Ectodermal cell (in vitro differentiated cells): ENCODE measurements at regions not wholly inside any gene's neighbourhood (a gene's known extent, or its start where the extent isn't known, plus 50 kb on each side); places are given as distances from the start of the nearest gene placed in this dataset.
"Not testable (repeated sequence)": the region's sequence is repeated elsewhere in the genome, so short reads cannot be mapped to it uniquely, and the experiment has no call there.

Experiments used
- H3K27ac ChIP-seq: 2 replicates; pipeline ENCODE4 v1.7.0; 2013; ENCODE audit warnings: mild to moderate bottlenecking, low read depth, low read length; ENCODE audit not compliant: insufficient read depth, poor library complexity, severe bottlenecking
- H3K27me3 ChIP-seq: 2 replicates; pipeline ENCODE4 v1.7.0; 2013; ENCODE audit warnings: mild to moderate bottlenecking, low read length; ENCODE audit not compliant: insufficient read depth, control insufficient read depth, poor library complexity, severe bottlenecking
- H3K36me3 ChIP-seq: one replicate; pipeline ENCODE4 v1.7.0; 2013; ENCODE audit warnings: low read length; ENCODE audit not compliant: control insufficient read depth, insufficient read depth
- H3K4me1 ChIP-seq: one replicate; pipeline ENCODE4 v1.7.0; 2013; ENCODE audit warnings: low read length; ENCODE audit not compliant: control insufficient read depth, insufficient read depth
- H3K4me3 ChIP-seq: 2 replicates; pipeline ENCODE4 v1.7.0; 2013; ENCODE audit warnings: low read depth, low read length, control low read depth; ENCODE audit not compliant: insufficient read depth
- H3K9me3 ChIP-seq: 2 replicates; pipeline ENCODE4 v1.7.0; 2013; ENCODE audit warnings: mild to moderate bottlenecking, low read length, moderate library complexity; ENCODE audit not compliant: control insufficient read depth
- WGBS, 2 experiments: methylation state at CpG; one replicate each; pipeline ENCODE4 v1.1.7; 2013; ENCODE audit warnings: missing lambda C conversion rate in 2 of 2; 5-methylcytosine and 5-hydroxymethylcytosine counted together

DNA sequence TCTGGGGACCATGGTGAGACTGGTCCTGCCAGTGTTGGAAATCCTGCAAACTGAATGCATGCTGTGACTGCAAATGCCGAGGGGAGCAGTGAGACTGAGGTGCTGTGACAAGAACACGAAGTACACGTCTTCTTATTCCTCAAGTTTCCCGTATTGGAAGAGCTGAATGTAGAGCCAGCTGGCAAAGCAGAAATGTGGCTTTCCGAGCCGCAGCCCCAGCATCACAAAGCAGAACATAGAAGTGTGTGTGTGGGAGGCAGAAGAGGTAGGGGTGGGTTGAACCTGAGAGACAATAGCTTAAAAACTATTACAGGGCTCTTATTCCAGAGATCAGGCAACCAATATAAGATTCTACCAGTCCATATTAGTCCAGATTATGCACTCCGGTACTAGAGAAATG is 98.8 kb downstream of the CARTPT start:
- Histone ChIP-seq H3K36me3 (no peaks in the 10 kb centered on the region), H3K4me3 (no peak overlapping the region), H3K27ac (no peak overlapping the region), H3K27me3 (no peaks in the 10 kb centered on the region), H3K4me1 (no peaks in the 10 kb centered on the region), H3K9me3 (no peaks in the 10 kb centered on the region)
- 93 to 94% methylated on average over 7 of the region's 7 CpGs for WGBS, 2 experiments

DNA sequence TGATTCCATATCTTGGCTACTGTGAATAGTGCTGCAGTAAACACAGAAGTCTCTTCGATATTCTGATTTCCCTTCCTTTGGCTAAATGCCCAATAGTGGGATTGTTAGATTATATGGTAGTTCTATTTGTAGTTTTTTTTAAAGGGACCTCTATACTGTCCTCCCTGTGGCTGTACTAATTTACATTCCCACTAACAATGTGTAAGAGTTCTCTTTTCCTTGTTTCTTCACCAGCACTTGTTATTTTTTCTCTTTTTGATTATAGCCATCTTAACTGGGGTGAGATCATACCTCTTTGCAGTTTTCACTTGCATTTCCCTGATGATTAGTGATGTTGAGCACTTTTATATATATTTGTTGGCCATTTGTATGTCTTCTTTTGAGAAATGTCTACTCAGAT is 102.0 kb downstream of the CARTPT start:
- Histone ChIP-seq H3K4me3 (no peak overlapping the region), H3K27me3 (no peaks in the 10 kb centered on the region), H3K27ac (no peak overlapping the region), H3K36me3 (no peaks in the 10 kb centered on the region), H3K9me3 (no peaks in the 10 kb centered on the region), H3K4me1 (no peaks in the 10 kb centered on the region)
- WGBS, 2 experiments: 86 to 88% methylated on average over 1 of the region's 1 CpG

DNA sequence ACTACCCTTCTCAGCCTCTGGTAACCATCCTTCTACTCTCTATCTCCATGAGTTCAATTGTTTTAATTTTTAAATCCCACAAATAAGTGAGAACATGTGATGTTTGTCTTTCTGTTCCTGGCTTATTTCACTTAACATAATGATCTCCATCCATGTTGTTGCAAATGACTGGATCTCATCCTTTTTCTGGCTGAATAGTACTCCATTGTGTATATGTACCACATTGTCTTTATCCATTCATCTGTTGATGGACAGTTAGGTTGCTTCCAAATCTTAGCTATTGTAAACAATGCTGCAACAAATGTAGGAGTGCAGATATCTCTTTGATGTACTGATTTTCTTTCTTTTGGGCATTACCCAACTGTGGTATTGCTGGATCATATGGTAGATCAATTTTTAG is 103.0 kb downstream of the CARTPT start:
- H3K27ac ChIP-seq, H3K27me3 ChIP-seq, H3K36me3 ChIP-seq, H3K9me3 ChIP-seq, H3K4me1 ChIP-seq, H3K4me3 ChIP-seq: not testable (repeated sequence)

DNA sequence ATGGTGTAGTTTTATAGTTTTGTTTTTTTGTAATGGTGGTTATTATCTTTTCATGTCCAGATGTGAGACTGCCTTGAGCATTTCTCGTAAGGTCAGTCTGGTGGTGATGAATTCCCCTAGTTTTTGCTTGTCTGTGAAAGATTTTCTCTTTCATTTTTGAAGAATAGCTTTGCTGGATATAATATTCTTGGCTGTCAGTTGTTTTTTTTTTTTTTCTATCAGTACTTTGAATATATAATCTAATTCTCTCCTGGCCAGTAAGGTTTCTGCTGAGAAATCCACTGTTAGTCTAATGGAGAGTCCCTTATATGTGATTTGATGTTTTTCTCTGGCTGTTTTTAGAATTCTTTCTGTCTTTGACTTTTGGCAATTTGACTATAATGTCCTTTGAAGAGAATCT is 106.9 kb downstream of the CARTPT start:
- WGBS, 2 experiments: 96 to 100% methylated on average over 1 of the region's 1 CpG
- no peak overlapping the region for H3K27ac ChIP-seq
- H3K27me3 ChIP-seq: no peaks in the 10 kb centered on the region
- H3K9me3 ChIP-seq: no peaks in the 10 kb centered on the region
- H3K4me3 ChIP-seq: no peak overlapping the region
- H3K4me1 ChIP-seq: no peaks in the 10 kb centered on the region
- H3K36me3 ChIP-seq: no peaks in the 10 kb centered on the region

DNA sequence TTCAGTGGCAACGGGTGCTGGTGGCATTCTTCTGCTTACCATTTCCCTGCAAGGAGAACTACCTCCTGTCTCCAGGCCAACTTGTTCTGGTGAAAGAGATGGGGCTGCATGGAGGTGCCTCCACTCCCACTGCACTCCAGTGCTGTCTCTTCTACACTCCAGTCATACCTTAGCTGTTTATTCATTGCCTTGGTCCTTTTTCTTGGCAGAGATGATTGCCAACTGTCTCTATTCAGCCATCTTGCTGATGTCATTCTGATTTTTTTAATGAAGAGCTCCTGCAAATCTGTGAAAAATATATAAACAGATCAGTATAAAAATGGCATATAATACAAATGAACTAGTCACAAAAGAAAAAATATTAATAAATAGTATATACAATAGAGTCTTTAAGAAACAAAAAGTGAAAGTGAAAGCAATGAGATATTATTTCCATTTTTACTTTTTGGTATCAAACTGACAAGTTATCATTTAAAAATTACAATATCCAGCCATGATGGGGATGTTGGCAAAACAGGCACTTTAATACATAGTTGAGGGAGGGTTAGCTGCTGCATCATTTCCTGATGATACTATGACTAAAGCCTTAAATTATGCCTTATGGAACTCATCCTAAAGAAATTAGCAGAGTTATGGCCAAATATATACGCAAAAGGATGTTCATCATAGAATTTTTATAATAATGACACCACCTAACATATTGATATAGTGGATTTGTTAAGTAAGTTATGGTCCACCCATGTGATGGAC is 109.4 kb downstream of the CARTPT start:
- H3K4me3 ChIP-seq: no peak overlapping the region
- no peaks in the 10 kb centered on the region for H3K9me3 ChIP-seq
- no peak overlapping the region for H3K27ac ChIP-seq
- WGBS, 2 experiments: 93 to 96% methylated on average over 1 of the region's 2 CpGs
- no peaks in the 10 kb centered on the region for H3K36me3 ChIP-seq
- no peaks in the 10 kb centered on the region for H3K27me3 ChIP-seq
- no peaks in the 10 kb centered on the region for H3K4me1 ChIP-seq

DNA sequence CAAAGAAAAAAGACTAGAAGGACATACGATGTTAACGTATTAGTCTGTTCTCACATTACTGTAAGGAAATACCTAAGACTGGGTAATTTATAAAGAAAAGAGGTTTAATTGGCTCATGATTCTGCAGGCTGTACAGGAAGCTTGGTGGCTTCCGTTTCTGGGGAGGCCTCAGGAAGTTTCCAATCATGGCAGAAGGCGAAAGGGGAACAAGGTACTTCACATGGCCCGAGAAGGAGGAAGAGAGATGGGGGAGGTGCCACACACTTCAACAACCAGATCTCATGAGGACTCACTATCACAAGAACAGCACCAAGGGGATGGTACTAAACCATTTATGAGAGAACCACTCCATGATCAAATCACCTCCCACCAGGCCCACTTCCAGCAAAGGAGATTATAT is 110.1 kb downstream of the CARTPT start:
- WGBS, 2 experiments: 96% methylated on average over 5 of the region's 5 CpGs
- H3K27ac ChIP-seq: no peak overlapping the region
- H3K4me1 ChIP-seq: no peaks in the 10 kb centered on the region
- H3K36me3 ChIP-seq: no peaks in the 10 kb centered on the region
- no peaks in the 10 kb centered on the region for H3K27me3 ChIP-seq
- no peaks in the 10 kb centered on the region for H3K9me3 ChIP-seq
- H3K4me3 ChIP-seq: no peak overlapping the region

DNA sequence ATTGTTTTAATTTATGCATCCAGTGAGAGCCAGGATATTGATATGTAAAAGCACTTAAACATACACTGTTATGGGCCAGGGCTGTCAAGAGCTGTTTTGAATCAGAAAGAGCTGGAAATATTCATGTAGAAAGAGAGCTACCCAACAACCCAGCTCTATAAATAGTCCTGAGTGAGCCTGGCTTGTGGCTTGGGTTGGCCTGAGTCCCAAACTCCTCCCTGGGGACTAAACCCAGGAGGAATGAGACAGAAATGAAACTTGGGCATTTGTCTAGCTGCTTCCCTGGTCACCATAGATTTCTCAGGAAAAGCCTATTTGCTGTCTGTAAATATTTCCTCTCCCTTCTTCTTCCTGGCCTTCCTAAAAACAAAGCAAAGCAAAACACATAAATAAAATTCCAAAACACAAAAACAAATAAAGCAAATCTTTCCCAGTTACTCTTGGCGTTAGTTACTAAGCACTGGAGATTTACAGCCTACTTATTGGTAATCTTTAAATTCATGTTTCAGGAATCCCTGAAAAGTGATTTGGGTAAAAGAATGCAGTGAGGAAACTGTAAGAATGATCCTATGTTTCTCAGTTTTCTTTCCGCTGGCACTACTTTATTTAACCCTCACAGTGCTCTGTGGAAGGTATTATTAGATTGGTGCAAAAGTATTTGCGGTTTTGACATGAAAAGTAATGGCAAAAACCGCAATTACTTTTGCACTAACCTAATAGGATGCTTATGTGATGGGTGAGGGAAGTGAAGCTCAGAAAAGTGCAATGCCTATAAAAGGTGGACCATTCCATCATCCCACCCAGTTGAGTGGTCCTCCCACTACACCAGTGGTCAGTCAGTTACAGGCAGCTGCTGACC is 111.8 kb downstream of the CARTPT start:
- 96 to 97% methylated on average over 3 to 4 of the region's 4 CpGs for WGBS, 2 experiments
- Histone ChIP-seq H3K36me3 (no peaks in the 10 kb centered on the region), H3K9me3 (no peaks in the 10 kb centered on the region), H3K27ac (no peak overlapping the region), H3K4me1 (no peaks in the 10 kb centered on the region), H3K27me3 (no peaks in the 10 kb centered on the region), H3K4me3 (no peak overlapping the region)

DNA sequence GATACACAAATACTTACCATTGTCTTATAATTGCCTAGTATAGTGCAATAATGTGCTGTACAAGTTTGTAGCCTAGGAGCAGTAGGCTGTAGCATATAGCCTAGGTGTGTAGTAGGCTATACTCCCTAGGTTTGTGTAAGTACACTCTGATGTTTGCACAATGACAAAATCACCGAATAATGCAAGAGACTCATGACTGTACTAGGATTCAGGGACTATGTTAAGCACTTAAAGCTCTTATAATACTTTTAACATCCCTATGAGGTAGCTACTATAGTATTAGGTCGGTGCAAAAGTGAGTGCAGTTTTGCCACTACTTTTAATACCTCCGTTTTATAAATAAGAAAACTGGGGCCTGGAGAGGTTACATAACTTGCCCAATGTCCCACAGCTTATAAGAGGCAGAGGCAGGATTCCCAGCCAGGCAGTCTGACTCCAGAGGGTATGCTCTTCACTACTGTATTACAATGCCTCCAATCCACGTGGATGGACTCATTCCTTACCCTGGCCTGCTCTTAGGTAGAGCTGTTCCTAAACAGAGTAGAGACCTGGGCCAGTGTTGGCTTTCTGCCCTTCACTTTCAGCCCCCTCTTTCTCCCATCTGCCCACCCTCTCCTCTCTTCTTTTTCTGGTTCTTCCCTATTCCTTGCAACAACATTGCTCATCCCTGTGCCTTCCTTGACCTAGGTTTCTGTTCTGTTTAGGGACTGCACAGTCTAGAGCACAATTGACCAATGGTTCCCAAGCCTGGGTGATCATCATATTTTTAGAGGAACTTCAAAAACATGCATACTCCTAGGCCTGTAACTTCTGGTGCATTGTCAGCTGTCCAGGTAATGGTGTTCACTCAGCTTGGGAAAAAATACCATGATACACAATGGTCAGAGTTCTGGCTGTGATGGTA is 114.0 kb downstream of the CARTPT start:
- Histone ChIP-seq H3K9me3 (no peaks in the 10 kb centered on the region), H3K4me1 (no peaks in the 10 kb centered on the region), H3K27ac (no peak overlapping the region), H3K36me3 (no peaks in the 10 kb centered on the region), H3K4me3 (no peak overlapping the region), H3K27me3 (no peaks in the 10 kb centered on the region)
- WGBS, 2 experiments: 88 to 89% methylated on average over 4 of the region's 4 CpGs

DNA sequence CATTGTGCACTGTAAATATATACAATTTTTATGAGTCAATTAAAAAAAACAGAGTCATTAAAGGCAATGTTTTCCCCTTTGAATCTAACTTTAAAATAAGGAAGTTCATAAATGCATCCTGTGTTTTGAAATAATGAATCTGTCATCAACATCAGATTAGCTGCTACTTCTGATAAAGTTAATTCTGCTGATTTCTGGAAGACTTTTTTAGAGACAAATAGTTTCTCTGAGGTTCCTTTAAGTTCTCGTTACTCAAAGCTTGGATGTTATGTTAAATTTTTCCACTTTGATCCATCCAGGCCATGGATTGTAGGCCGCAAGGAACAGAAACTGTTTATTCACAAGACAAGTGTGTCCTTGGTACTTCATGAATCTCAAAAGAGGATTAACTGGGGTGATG is 115.5 kb downstream of the CARTPT start:
- Histone ChIP-seq H3K9me3 (no peaks in the 10 kb centered on the region), H3K36me3 (no peaks in the 10 kb centered on the region), H3K4me3 (no peak overlapping the region), H3K4me1 (no peaks in the 10 kb centered on the region), H3K27me3 (no peaks in the 10 kb centered on the region), H3K27ac (no peak overlapping the region)
- 91 to 94% methylated on average over 2 of the region's 2 CpGs for WGBS, 2 experiments

DNA sequence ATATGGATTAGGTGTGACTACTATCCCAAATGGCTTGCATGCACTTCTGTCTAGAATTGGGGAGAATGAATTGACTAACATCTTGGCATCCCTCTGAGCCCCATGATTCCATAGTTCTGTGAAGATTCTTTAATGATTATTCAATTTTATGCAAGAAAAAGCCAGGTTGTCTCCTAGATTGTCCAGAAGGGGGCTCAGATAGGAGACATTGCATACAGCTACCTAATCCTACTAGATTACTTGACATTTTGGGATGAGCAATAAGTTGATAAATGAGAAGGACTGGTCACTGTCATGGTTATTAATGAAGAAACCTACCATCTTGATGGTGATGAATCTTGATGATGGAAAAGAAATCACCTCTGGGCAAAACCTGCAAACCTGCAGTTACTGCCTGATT is 117.0 kb downstream of the CARTPT start:
- no peak overlapping the region for H3K27ac ChIP-seq
- no peaks in the 10 kb centered on the region for H3K9me3 ChIP-seq
- no peaks in the 10 kb centered on the region for H3K36me3 ChIP-seq
- no peaks in the 10 kb centered on the region for H3K27me3 ChIP-seq
- no peaks in the 10 kb centered on the region for H3K4me1 ChIP-seq
- H3K4me3 ChIP-seq: no peak overlapping the region
